Activated naive CD8-positive, alpha-beta T cell treated with anti-CD3 and anti-CD28 coated beads, Interleukin-2, amount 50 U/mL, for 24 hours (primary cell): ENCODE measurements at regions not wholly inside any gene's neighbourhood (a gene's known extent, or its start where the extent isn't known, plus 50 kb on each side); places are given as distances from the start of the nearest gene placed in this dataset.
"Not testable (repeated sequence)": the region's sequence is repeated elsewhere in the genome, so short reads cannot be mapped to it uniquely, and the experiment has no call there.

ENCODE experiments used
- ATAC-seq: fragments of 150-1000 bp; cut with Tn5 transposase; one replicate; pipeline ENCODE4 v1.10.0; 2021
- DNase-seq: peaks from one replicate; pipeline ENCODE4 v3.0.0; 2021
- H3K27ac Mint-ChIP-seq: one replicate; pipeline ENCODE4 v1.8.0; 2021; ENCODE audit warnings: mild to moderate bottlenecking, mixed read lengths
- H3K27me3 Mint-ChIP-seq: one replicate; pipeline ENCODE4 v1.8.0; 2021; ENCODE audit warnings: mixed read lengths
- H3K36me3 Mint-ChIP-seq: one replicate; pipeline ENCODE4 v1.8.0; 2021; ENCODE audit warnings: low read depth, mixed read lengths
- H3K4me1 Mint-ChIP-seq: one replicate; pipeline ENCODE4 v1.8.0; 2021; ENCODE audit warnings: mixed read lengths
- H3K4me3 Mint-ChIP-seq: one replicate; pipeline ENCODE4 v1.8.0; 2021; ENCODE audit warnings: mild to moderate bottlenecking, moderate library complexity, mixed read lengths
- H3K9me3 Mint-ChIP-seq: one replicate; pipeline ENCODE4 v1.8.0; 2021; ENCODE audit warnings: mixed read lengths

GRCh38 chr2:49861821-49862220 lies 707.5 kb upstream of the FSHR start:
- H3K27ac Mint-ChIP-seq = no peak overlapping the region
- H3K36me3 Mint-ChIP-seq = no peaks in the 10 kb centered on the region
- ATAC-seq (no peak), DNase-seq (no peak)
- no peaks in the 10 kb centered on the region for H3K4me1 Mint-ChIP-seq
- no peak overlapping the region for H3K4me3 Mint-ChIP-seq
- H3K27me3 Mint-ChIP-seq = no peaks in the 10 kb centered on the region
- H3K9me3 Mint-ChIP-seq = no peaks in the 10 kb centered on the region

- Mint-ChIP-seq H3K4me1 (no peaks in the 10 kb centered on the region), H3K27me3 (no peaks in the 10 kb centered on the region)
Measured at GRCh38 chr2:49860834-49861233, 706.5 kb upstream of the FSHR start.

GRCh38 chr2:49860170-49860569 lies 705.9 kb upstream of the FSHR start:
- no peaks in the 10 kb centered on the region for H3K9me3 Mint-ChIP-seq
- H3K27ac Mint-ChIP-seq = no peak overlapping the region
- DNase-seq (no peak), ATAC-seq (no peak)
- no peaks in the 10 kb centered on the region for H3K36me3 Mint-ChIP-seq
- H3K27me3 Mint-ChIP-seq = no peaks in the 10 kb centered on the region
- H3K4me3 Mint-ChIP-seq = no peak overlapping the region
- no peaks in the 10 kb centered on the region for H3K4me1 Mint-ChIP-seq

More at GRCh38 chr2:49860834-49861233, 706.5 kb upstream of the FSHR start:
- H3K9me3 Mint-ChIP-seq = no peaks in the 10 kb centered on the region
- ATAC-seq (no peak), DNase-seq (no peak)
- H3K4me3 Mint-ChIP-seq = no peak overlapping the region
- no peak overlapping the region for H3K27ac Mint-ChIP-seq
- no peaks in the 10 kb centered on the region for H3K36me3 Mint-ChIP-seq

DNA sequence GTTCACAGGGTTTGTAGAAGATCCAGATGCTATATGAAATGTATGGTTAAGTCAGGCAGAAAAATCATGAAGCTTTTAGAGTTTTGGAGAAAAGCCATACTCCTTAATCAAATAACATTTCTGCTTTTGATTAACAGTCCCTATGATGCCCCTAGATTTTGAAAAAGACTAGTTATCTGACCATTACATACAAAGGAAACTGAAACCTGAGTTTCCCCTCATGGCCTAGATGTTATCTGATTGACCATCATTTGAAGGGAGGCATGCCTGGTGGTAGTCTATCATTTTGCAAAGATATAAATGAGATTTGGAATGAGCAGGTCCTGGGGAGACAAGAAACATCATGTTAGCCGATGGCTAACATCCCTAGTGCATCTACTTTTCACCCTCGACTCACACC lies 704.3 kb upstream of the FSHR start:
- Mint-ChIP-seq H3K4me3 (no peak overlapping the region), H3K36me3 (no peaks in the 10 kb centered on the region), H3K9me3 (no peaks in the 10 kb centered on the region), H3K27me3 (no peaks in the 10 kb centered on the region), H3K4me1 (no peaks in the 10 kb centered on the region), H3K27ac (no peak overlapping the region)
- DNase-seq (no peak), ATAC-seq (no peak)

DNA sequence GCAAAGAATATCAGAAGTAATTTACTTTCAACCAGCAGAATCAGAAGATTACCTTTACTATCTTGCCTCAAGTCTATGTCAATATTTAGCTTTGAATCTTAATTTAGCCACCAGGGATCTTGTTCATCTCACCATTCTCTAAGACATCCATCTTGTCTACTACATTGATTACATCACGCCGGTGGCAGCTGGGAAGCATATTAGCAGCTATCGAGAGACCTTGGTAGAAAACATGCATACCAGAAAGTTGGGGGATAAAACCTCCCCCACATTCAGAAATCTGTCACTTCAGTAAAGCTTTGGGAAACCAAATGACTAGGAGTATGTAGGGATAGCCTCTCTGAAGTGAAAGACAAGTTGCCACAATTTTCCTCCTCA lies 703.8 kb upstream of the FSHR start:
- no peaks in the 10 kb centered on the region for H3K4me1 Mint-ChIP-seq
- no peaks in the 10 kb centered on the region for H3K36me3 Mint-ChIP-seq
- no peak overlapping the region for H3K27ac Mint-ChIP-seq
- no peak for ATAC-seq
- no peaks in the 10 kb centered on the region for H3K9me3 Mint-ChIP-seq
- no peak for DNase-seq
- H3K4me3 Mint-ChIP-seq = no peak overlapping the region
- no peaks in the 10 kb centered on the region for H3K27me3 Mint-ChIP-seq

- DNase-seq = no peak
- peaks cover under 1% of the 10 kb centered on the region for H3K9me3 Mint-ChIP-seq
- no peaks in the 10 kb centered on the region for H3K4me1 Mint-ChIP-seq
- ATAC-seq = no peak
- H3K27ac Mint-ChIP-seq = no peak overlapping the region
- no peaks in the 10 kb centered on the region for H3K36me3 Mint-ChIP-seq
- no peaks in the 10 kb centered on the region for H3K27me3 Mint-ChIP-seq
- no peak overlapping the region for H3K4me3 Mint-ChIP-seq
Measured at GRCh38 chr2:49857371-49858112, 703.2 kb upstream of the FSHR start.

DNA sequence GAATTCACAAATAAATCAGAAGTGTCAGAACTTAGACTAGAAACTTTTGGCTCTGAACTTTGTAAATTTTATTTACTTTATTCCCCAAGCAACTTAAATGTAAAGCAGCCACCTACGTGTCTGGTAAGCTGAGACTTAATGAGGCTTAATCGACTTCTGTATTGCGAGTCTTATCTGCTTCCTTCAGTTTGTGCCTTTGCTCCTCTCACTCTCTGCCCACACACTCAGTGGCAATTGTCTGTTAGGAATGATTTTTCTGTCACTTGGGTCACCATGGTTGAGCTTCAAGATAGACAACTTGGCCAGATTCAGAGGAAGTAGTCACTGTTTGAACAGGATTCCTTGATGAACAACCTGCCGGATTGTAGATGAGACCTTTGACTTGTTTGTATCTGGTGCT lies 691.4 kb upstream of the FSHR start:
- peaks cover 14% of the 10 kb centered on the region for H3K9me3 Mint-ChIP-seq
- H3K27me3 Mint-ChIP-seq = no peaks in the 10 kb centered on the region
- H3K36me3 Mint-ChIP-seq = no peaks in the 10 kb centered on the region
- no peak overlapping the region for H3K27ac Mint-ChIP-seq
- ATAC-seq (no peak), DNase-seq (no peak)
- no peaks in the 10 kb centered on the region for H3K4me1 Mint-ChIP-seq
- no peak overlapping the region for H3K4me3 Mint-ChIP-seq

DNA sequence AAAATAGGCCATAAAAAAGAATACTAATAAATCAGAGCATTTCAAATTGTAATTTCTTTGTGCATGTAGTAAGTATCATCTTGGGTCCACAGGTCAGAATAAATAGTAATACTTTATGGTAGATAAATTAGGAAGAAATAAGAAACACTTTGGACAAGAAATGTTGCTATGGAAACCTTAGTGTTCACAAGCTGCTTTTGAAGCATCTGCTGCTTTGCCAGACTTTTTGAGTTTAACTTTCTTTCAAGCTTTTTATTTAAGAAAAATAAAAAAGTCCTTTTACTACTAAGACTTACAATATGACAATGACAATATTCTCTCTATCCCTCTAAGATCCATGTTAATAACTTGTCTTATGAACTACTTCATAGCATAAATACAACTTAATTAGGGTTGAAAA lies 690.7 kb upstream of the FSHR start:
- H3K27me3 Mint-ChIP-seq = no peaks in the 10 kb centered on the region

GRCh38 chr2:49844113-49844512 lies 689.8 kb upstream of the FSHR start:
- H3K36me3 Mint-ChIP-seq, H3K4me3 Mint-ChIP-seq, H3K27me3 Mint-ChIP-seq, H3K27ac Mint-ChIP-seq, DNase-seq, H3K9me3 Mint-ChIP-seq, ATAC-seq, H3K4me1 Mint-ChIP-seq: not testable (repeated sequence)

More for the DNA sequence above, 690.7 kb upstream of the FSHR start:
- DNase-seq (no peak), ATAC-seq (no peak)
- peaks cover 9% of the 10 kb centered on the region for H3K9me3 Mint-ChIP-seq
- H3K27ac Mint-ChIP-seq = no peak overlapping the region
- H3K36me3 Mint-ChIP-seq = no peaks in the 10 kb centered on the region
- H3K4me3 Mint-ChIP-seq = no peak overlapping the region
- H3K4me1 Mint-ChIP-seq = no peaks in the 10 kb centered on the region

DNA sequence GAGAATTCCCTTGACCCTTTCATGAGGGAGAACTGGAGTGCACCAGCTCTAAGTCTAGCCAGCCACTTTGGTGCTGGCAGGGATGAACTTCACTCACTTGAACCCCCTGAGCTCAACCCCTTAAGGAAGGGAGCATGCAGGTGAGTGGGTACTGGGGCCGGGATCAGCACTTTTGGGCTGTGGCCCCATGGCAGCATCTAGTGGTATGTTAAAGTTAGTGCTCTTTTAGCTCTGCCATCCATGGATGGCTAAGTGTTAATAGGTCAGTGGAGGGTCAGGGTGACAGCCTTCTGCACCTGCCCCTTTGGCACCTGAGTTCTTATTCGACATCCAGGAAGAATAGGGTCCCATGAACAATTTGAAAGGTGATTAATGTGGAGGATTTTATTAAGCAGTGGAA lies 689.0 kb upstream of the FSHR start:
- H3K4me3 Mint-ChIP-seq = no peak overlapping the region
- ATAC-seq (no peak), DNase-seq (no peak)
- no peaks in the 10 kb centered on the region for H3K27me3 Mint-ChIP-seq
- H3K4me1 Mint-ChIP-seq = no peaks in the 10 kb centered on the region
- H3K27ac Mint-ChIP-seq = no peak overlapping the region
- peaks cover 12% of the 10 kb centered on the region for H3K9me3 Mint-ChIP-seq
- H3K36me3 Mint-ChIP-seq = no peaks in the 10 kb centered on the region

GRCh38 chr2:49840428-49840975 lies 686.2 kb upstream of the FSHR start:
- no peaks in the 10 kb centered on the region for H3K36me3 Mint-ChIP-seq
- H3K27ac Mint-ChIP-seq = no peak overlapping the region
- ATAC-seq (no peak), DNase-seq (no peak)
- H3K4me1 Mint-ChIP-seq = no peaks in the 10 kb centered on the region
- H3K9me3 Mint-ChIP-seq = peaks cover 12% of the 10 kb centered on the region
- H3K27me3 Mint-ChIP-seq = no peaks in the 10 kb centered on the region
- no peak overlapping the region for H3K4me3 Mint-ChIP-seq

GRCh38 chr2:49839818-49840217 lies 685.5 kb upstream of the FSHR start:
- H3K36me3 Mint-ChIP-seq = no peaks in the 10 kb centered on the region
- H3K27ac Mint-ChIP-seq = no peak overlapping the region

DNA sequence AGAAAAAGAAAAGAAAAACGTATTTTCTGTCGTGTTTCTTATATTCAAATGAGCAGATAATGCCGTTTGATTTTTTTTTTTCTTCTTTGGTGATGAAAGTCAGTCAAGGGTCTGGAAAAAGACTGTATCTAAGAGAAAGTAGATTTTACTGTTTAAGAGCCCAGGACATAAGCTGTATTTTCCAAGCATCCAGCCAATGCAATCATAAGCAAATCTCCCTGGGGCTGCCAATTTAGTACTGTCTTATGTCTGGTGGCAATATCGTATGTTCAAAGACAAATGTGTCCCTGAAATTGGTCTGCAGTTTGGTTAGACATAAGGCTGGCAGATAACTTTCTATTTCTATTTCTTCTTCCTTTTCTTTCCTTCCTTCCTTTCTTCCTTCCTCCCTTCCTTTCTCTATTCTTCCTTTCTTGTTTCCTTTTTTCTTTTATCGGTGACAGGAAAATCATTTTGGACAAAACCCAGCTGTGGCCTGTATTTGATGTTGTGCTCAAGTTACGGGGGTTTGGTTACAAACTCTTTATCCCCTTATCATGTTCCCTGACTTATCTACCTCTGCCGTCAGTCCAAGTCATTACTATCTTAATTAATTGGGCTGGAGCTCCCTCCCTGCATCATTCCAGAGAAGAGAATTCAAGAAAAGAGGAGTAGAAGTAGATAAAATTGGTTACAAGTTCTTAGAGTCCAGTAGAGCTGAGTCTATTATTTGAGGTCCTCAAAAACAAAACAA lies 683.4 kb upstream of the FSHR start:
- Mint-ChIP-seq H3K4me3 (no peak overlapping the region), H3K36me3 (no peaks in the 10 kb centered on the region), H3K27ac (no peak overlapping the region), H3K4me1 (no peaks in the 10 kb centered on the region), H3K27me3 (no peaks in the 10 kb centered on the region), H3K9me3 (peaks cover 9% of the 10 kb centered on the region)
- ATAC-seq (no peak), DNase-seq (no peak)

More at GRCh38 chr2:49839818-49840217, 685.5 kb upstream of the FSHR start:
- DNase-seq = no peak
- ATAC-seq = no peak
- Mint-ChIP-seq H3K4me3 (no peak overlapping the region), H3K4me1 (no peaks in the 10 kb centered on the region), H3K27me3 (no peaks in the 10 kb centered on the region), H3K9me3 (peaks cover 12% of the 10 kb centered on the region)

- ATAC-seq (no peak), DNase-seq (no peak)
- Mint-ChIP-seq H3K4me1 (no peaks in the 10 kb centered on the region), H3K27ac (no peak overlapping the region), H3K36me3 (no peaks in the 10 kb centered on the region), H3K4me3 (no peak overlapping the region), H3K9me3 (peaks cover 3% of the 10 kb centered on the region), H3K27me3 (no peaks in the 10 kb centered on the region)
Measured at GRCh38 chr2:49836017-49836416, 681.7 kb upstream of the FSHR start.

GRCh38 chr2:49834433-49834832 lies 680.1 kb upstream of the FSHR start:
- H3K9me3 Mint-ChIP-seq = peaks cover 3% of the 10 kb centered on the region
- no peaks in the 10 kb centered on the region for H3K36me3 Mint-ChIP-seq
- no peak overlapping the region for H3K4me3 Mint-ChIP-seq
- no peaks in the 10 kb centered on the region for H3K4me1 Mint-ChIP-seq
- H3K27ac Mint-ChIP-seq = no peak overlapping the region
- no peaks in the 10 kb centered on the region for H3K27me3 Mint-ChIP-seq
- no peak for ATAC-seq
- DNase-seq = no peak
